Vagina (tissue), 2 donors: ENCODE measurements at regions not wholly inside any gene's neighbourhood (a gene's known extent, or its start where the extent isn't known, plus 50 kb on each side); places are given as distances from the start of the nearest gene placed in this dataset.

Experiments used
- DNase-seq, 2 donors: peaks; one replicate each; pipeline ENCODE4 v3.0.0-alpha.2; 2017; ENCODE audit errors: extremely low spot score in 2 of 2
- H3K27ac ChIP-seq: fragments of 200-600 bp; sonication (generic); one replicate; pipeline ENCODE4 v1.5.1; 2019
- H3K27me3 ChIP-seq: fragments of 200-600 bp; sonication (generic); one replicate; pipeline ENCODE4 v1.5.1; 2019
- H3K36me3 ChIP-seq, 2 donors: fragments of 200-600 bp; sonication (generic); one replicate each; pipeline ENCODE4 v1.5.1; 2017 to 2019
- H3K4me1 ChIP-seq: fragments of 200-600 bp; sonication (generic); one replicate; pipeline ENCODE4 v1.5.1; 2019
- H3K4me3 ChIP-seq, 2 donors: fragments of 200-600 bp; sonication (generic); 1 replicate in 1 of 2; 2 replicates in 1 of 2; pipeline ENCODE4 v1.5.1; 2016 to 2019
- H3K9me3 ChIP-seq: fragments of 200-600 bp; sonication (generic); one replicate; pipeline ENCODE4 v1.5.1; 2019
- POLR2A ChIP-seq, 2 donors: fragments of 450-650 bp; IDR thresholded peaks; one replicate each; pipeline ENCODE4 v1.6.1; 2017; ENCODE audit warnings: antibody characterized with exemption in 2 of 2, mild to moderate bottlenecking in 2 of 2, moderate library complexity in 2 of 2
- POLR2AphosphoS5 ChIP-seq, 2 donors: sonication (generic); formaldehyde crosslinking; IDR thresholded peaks; one replicate each; pipeline ENCODE4 v1.9.0; 2017; ENCODE audit warnings: antibody characterized with exemption in 2 of 2, mild to moderate bottlenecking in 2 of 2, low read depth in 1 of 2; ENCODE audit not compliant: insufficient read depth in 1 of 2
- intact Hi-C: fragments of 100-400 bp; cut with DNase I; formaldehyde crosslinking; loops from one replicate; pipeline ENCODE4 v1.15.1; 2023
- TF ChIP-seq, protein P1 (sequence below), 3 experiments: fragments of 450-650 bp in 2 of 3; fragments of 200-600 bp in 1 of 3; sonication (generic) in 1 of 3; IDR thresholded peaks; one replicate each; pipeline ENCODE4 v1.5.1; 2017 to 2019; ENCODE audit warnings: antibody characterized with exemption in 3 of 3, mild to moderate bottlenecking in 2 of 3, moderate library complexity in 2 of 3

DNA sequence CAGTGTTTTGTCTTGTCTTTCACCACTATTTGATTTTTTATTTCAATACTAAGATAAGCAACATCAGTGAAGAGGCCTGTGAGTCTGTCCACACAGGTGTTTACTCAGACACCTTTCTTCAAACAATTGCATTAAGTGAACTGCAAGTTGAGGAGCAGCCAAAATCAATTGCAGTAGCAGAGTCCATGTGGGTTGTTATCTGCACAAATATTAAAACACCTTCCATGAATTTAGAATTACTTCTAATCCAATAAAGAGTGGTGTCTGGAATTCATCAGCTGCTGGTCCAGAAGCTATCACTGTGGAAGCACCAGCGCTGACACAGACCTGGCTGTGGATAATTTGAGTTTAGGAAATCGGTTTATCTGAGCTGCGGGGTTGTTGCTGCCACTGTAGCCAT lies 83.5 kb upstream of the FAT3 start:
- Histone ChIP-seq H3K27ac (no peak overlapping the region), H3K36me3 (no peaks in the 10 kb centered on the region), H3K27me3 (no peaks in the 10 kb centered on the region), H3K4me1 (no peaks in the 10 kb centered on the region), H3K4me3 (no peak overlapping the region), H3K9me3 (no peaks in the 10 kb centered on the region)
- intact Hi-C loops: no loop called here
- no peak for TF ChIP-seq POLR2AphosphoS5 (IDR thresholded peaks at IDR 0.05; ENCODE audit: insufficient read depth in 1 of 2, low read depth in 1 of 2)
- TF ChIP-seq POLR2A (IDR thresholded peaks at IDR 0.05): no peak
- TF ChIP-seq, protein P1, sequence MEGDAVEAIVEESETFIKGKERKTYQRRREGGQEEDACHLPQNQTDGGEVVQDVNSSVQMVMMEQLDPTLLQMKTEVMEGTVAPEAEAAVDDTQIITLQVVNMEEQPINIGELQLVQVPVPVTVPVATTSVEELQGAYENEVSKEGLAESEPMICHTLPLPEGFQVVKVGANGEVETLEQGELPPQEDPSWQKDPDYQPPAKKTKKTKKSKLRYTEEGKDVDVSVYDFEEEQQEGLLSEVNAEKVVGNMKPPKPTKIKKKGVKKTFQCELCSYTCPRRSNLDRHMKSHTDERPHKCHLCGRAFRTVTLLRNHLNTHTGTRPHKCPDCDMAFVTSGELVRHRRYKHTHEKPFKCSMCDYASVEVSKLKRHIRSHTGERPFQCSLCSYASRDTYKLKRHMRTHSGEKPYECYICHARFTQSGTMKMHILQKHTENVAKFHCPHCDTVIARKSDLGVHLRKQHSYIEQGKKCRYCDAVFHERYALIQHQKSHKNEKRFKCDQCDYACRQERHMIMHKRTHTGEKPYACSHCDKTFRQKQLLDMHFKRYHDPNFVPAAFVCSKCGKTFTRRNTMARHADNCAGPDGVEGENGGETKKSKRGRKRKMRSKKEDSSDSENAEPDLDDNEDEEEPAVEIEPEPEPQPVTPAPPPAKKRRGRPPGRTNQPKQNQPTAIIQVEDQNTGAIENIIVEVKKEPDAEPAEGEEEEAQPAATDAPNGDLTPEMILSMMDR (IDR thresholded peaks at IDR 0.05): no peak
- no peak for DNase-seq

DNA sequence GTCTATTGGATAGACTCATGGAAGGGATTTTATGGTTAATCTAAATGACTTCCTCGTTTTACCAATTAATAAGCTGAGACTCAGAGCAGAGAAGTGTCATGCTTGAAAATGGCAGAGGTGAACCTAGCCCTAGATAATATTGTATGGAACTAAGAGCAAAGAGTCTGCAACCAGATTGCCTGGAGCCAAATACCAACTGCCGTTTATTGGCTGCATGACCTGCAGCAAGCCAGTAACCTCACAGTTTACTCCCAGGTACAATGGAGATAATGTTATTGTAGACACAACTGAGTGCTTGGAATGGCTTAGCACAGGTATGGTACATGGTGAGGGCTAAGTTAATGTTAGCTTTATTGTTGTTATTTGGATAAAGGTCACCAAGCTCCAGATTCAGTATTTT lies 84.6 kb upstream of the FAT3 start:
- Histone ChIP-seq H3K4me3 (no peak overlapping the region), H3K27ac (no peak overlapping the region), H3K4me1 (no peaks in the 10 kb centered on the region), H3K9me3 (no peaks in the 10 kb centered on the region), H3K36me3 (no peaks in the 10 kb centered on the region), H3K27me3 (no peaks in the 10 kb centered on the region)
- intact Hi-C loops: no loop called here
- DNase-seq: no peak
- TF ChIP-seq POLR2AphosphoS5 (IDR thresholded peaks at IDR 0.05; ENCODE audit: insufficient read depth in 1 of 2, low read depth in 1 of 2) (no peak), POLR2A (IDR thresholded peaks at IDR 0.05) (no peak)
- TF ChIP-seq, protein P1 (IDR thresholded peaks at IDR 0.05): no peak

DNA sequence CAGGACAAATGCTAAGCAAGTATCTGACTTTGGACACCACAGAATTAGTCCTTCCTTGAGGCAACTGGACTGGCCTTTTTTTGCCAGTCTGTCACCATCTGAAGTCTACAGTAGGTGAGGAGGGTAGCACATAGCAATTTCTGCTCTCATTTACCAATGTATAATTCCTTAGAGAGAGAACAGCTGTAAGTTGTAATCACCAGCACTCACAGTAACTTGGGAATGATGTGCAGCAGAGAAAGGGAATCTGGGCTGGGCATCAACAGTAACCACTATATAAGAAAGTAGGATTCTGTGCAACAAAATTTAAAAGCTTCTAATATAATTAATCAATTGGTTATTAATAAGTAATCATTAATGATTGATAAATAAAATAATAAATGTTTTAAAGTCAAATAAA lies 86.3 kb upstream of the FAT3 start:
- Histone ChIP-seq H3K27me3 (no peaks in the 10 kb centered on the region), H3K4me3 (no peak overlapping the region), H3K36me3 (no peaks in the 10 kb centered on the region), H3K9me3 (no peaks in the 10 kb centered on the region), H3K4me1 (no peaks in the 10 kb centered on the region), H3K27ac (no peak overlapping the region)
- TF ChIP-seq, protein P1 (IDR thresholded peaks at IDR 0.05): no peak
- TF ChIP-seq POLR2AphosphoS5 (IDR thresholded peaks at IDR 0.05; ENCODE audit: insufficient read depth in 1 of 2, low read depth in 1 of 2) (no peak), POLR2A (IDR thresholded peaks at IDR 0.05) (no peak)
- intact Hi-C loops: no loop called here
- DNase-seq: no peak

DNA sequence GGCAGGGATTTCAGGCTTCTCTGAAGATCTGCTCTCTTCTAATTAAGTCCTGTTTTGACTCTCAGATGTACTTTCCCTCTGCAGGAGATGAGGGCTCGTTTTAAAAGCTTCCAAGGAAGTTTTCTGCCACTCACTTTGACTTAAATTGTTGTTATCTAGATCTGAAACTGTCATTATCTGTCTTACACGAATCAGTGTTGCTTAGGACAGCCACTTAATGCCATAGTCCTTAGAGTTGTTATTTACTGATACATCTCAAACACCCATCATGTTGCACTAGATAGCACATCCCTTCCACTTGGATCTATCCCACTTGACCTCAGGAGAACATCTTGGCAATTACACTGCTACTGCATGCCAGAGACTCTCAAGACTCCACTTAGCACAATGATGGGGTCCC lies 86.9 kb upstream of the FAT3 start:
- no peak overlapping the region for H3K27ac ChIP-seq
- no peak overlapping the region for H3K4me3 ChIP-seq
- H3K36me3 ChIP-seq: no peaks in the 10 kb centered on the region
- no peaks in the 10 kb centered on the region for H3K9me3 ChIP-seq
- no peak for TF ChIP-seq POLR2AphosphoS5 (IDR thresholded peaks at IDR 0.05; ENCODE audit: insufficient read depth in 1 of 2, low read depth in 1 of 2)
- no peak for TF ChIP-seq POLR2A (IDR thresholded peaks at IDR 0.05)
- TF ChIP-seq, protein P1 (IDR thresholded peaks at IDR 0.05): no peak
- no peak for DNase-seq
- H3K4me1 ChIP-seq: no peaks in the 10 kb centered on the region
- intact Hi-C loops: no loop called here
- H3K27me3 ChIP-seq: no peaks in the 10 kb centered on the region

DNA sequence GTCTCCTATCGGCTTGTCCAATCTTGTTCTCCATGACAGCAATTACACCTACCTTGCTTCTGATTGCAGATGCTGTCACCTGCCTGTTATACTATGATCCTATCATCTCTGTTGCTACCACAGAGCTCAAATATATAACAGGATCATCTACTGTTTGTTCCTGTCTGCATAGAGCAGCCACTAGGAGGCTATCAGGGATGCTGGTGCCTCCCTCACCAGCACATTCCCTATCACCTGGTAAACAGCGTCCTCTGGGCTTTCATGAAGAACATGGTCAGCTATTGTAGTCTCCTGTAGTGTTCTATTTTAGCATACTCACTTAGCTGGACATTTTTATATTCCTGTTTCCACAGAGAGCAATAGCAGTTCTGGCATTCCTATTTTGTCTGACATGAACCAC lies 87.8 kb upstream of the FAT3 start:
- Histone ChIP-seq H3K4me3 (no peak overlapping the region), H3K9me3 (no peaks in the 10 kb centered on the region), H3K4me1 (no peaks in the 10 kb centered on the region), H3K27me3 (no peaks in the 10 kb centered on the region), H3K27ac (no peak overlapping the region), H3K36me3 (no peaks in the 10 kb centered on the region)
- intact Hi-C loops: no loop called here
- TF ChIP-seq POLR2A (IDR thresholded peaks at IDR 0.05) (no peak), POLR2AphosphoS5 (IDR thresholded peaks at IDR 0.05; ENCODE audit: insufficient read depth in 1 of 2, low read depth in 1 of 2) (no peak)
- TF ChIP-seq, protein P1 (IDR thresholded peaks at IDR 0.05): no peak
- DNase-seq: no peak
